Epidermal melanocyte (primary cell): ENCODE measurements at regions not wholly inside any gene's neighbourhood (a gene's known extent, or its start where the extent isn't known, plus 50 kb on each side); places are given as distances from the start of the nearest gene placed in this dataset.

Experiments used
- DNase-seq: peaks from one replicate; pipeline ENCODE4 v3.0.0; 2011; ENCODE audit warnings: low spot score; ENCODE audit not compliant: insufficient read length

DNA sequence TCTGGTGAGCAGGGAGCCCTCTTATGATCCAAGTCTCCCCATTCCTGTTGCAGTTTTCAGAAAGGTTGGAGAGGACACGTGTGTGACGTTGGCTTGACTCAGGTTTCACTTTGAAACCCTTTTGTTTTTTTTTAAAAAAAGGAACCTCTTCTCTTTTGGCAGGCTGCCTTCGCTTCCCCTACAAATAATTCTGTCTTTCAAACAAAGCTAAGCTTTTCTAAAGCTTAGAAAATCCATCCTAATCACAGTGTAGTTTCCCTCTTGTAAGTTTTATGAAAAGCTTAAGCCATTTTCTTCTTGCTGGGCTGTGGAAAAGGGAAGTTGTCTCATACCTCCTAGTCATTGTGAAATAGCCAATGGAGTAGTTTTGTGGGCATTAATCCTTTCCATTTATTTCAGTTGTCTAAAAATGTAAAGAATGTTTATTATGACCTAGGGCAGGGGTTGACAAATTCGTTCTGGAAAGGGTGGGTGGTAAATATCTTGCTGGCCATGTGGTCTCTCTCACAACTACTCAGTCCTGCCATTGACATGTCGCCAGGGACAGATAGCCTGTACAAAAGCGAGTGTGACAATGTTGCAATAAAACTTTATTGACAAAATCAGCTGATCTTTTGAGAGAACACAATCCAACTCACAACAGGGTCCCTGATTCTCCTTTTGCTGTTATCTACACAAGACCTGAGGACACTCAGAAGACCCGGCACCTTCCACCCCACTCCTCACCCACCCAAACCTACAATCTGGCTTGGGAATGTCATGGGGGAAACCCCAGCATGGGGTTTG, 878.8 kb downstream of the RNF144A start:
- DNase-seq: no peak

DNA sequence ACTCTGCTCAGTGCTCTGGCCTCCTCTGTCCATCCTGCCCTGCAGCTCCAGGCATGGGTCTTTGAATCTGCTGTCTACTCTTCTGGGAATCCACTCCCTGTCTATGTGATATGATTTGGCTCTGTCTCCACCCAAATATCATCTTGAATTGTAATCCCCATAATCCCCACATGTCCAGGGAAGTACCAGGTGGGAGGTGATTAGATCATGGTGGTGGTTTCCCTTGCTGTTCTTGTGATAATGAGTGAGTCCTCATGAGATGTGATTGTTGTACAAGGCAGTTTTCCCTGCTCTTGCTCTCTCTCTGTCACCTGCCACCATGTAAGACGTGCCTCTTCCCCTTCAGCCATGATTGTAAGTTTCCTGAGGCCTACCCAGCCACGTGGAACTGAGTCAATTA, 881.8 kb upstream of the ID2 start:
- DNase-seq: no peak

GRCh38 chr2:7801212-7801611, 880.6 kb upstream of the ID2 start:
- no peak for DNase-seq

- no peak for DNase-seq
Observed at GRCh38 chr2:7803515-7803914, 878.3 kb upstream of the ID2 start.

- no peak for DNase-seq
Observed at GRCh38 chr2:7809640-7810039, 872.2 kb upstream of the ID2 start.

GRCh38 chr2:7811073-7811472, 870.8 kb upstream of the ID2 start:
- DNase-seq: no peak

DNA sequence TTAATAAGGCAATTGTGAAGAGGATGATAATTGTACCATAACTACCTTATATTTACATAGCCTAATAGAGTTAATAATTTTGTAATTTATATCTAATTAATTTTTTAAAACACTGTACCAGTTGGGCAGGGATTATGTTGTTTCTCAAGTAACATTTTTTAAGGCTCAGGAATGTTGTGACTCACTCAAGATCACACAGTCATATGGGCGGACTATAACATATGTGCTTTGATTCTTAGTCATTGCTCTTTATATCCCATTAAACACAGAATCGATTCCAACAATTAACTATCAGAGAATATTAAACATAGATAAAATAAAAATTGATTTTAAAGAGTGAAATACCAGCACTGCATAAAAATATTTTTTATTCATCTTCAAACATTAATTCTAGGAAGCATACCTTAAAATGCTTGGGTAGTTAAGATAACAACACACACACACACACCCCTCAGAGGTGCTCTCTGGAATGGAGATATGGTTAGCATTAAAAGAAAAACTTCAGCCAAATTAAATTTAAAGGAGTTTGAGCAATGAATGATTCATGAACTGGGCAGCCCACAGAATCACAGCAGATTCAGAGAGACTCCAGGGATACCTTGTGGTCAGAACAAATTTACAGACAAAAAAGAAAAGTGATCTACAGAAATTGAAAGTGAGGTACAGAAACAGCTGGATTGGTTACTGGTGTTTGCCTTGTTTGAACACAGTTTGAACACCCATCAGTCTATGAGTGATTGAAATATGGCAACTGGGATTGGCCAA, 869.4 kb upstream of the ID2 start:
- no peak for DNase-seq

DNA sequence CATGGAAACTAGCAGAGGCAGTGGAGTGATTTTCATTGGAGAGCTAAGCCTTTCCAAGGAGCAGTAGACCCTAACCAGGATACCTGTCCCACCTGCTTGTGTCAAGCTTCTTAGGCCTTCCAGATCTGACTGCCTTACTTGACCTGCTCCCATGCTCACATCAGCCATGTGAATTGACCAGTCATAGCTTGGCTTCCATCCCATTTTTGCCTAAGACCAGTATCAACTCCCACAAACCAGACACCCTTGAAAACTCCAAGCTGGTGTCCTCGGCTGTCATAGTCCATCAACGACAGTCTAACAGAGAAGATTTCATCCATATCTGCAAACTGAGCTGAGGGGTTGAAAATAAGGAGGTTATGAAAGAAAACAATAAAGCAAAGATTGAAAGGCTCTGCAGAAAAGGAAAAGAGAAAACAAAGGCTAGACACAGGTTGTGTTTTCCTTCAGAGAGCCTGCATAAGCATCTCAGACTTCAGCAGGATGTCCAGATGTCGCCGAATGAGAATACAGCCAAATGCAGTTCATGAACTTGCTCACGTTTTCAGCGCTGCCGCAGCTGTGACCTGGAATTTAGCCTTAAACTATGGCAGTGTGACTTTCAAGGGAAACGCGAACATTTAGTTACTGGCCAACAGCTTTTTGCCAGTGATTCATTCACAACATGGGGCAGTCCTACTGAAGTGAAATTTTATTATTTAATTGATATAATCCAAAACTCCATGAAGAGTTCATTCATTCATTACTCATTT, 868.1 kb upstream of the ID2 start:
- no peak for DNase-seq

- DNase-seq: no peak
Observed at GRCh38 chr2:7815726-7816125, 866.1 kb upstream of the ID2 start.

DNA sequence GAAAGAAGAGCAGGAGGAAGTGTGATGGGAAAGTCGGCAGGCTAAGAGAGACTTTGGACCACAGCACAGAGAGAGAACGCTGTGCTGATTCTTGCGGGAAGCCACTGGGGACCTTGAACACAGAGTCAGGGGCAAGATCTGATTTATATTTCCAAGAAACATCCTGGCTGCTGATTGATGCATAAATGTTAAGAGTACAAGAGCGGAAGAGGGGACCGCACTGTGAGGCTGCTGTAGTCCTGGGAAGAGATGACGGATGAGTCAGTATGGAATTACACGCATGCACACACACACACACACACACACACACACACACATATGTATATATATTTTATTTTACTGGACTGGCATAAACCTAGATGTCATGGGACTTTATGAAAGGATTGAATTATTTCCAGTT, 865.6 kb upstream of the ID2 start:
- no peak for DNase-seq

- DNase-seq: no peak
Observed at GRCh38 chr2:7816944-7817343, 864.9 kb upstream of the ID2 start.

DNA sequence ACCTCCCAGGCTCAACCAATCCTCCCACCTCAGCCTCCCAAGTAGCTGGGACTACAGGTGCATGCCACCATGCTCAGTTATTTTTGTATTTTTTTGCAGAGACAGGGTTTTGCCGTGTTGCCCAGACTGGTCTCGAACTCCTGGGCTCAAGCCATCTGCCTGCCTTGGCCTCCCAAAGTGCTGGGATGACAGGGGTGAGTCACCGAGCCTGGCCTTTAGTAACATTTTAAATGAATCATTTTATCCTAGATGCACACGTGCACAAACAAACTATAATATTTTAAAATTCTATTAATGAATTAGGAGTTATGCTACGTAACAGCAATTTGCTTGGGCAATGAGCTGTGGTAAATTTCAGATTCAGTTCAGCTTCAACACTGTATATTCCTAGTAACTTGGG, 862.5 kb upstream of the ID2 start:
- DNase-seq: no peak

DNA sequence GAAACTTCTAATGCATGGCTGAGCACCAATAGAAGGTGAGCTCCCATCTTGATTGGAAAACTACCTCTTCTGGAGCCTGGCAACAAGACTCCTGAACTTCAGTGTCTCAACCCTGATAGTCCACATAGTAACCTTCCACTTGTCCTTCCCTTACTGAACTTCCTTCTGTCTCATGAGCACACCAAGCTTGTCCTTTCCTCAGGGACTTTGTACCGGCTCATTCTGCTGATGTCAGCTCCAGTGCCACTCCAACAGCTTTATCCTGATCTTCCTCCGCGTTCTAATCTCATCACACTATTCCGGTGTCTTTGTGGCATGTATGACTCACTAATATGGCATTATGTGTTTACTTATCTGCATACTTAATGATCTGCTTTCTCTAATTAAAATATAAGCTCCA, 862.0 kb upstream of the ID2 start:
- DNase-seq: no peak

GRCh38 chr2:7824211-7824610, 857.6 kb upstream of the ID2 start:
- DNase-seq: no peak

GRCh38 chr2:7825591-7826312, 856.1 kb upstream of the ID2 start:
- no peak for DNase-seq

- DNase-seq: no peak
Observed at GRCh38 chr2:7826656-7827055, 855.2 kb upstream of the ID2 start.

GRCh38 chr2:7829241-7829640, 852.6 kb upstream of the ID2 start:
- no peak for DNase-seq

- no peak for DNase-seq
Observed at GRCh38 chr2:7830616-7831015, 851.2 kb upstream of the ID2 start.

DNA sequence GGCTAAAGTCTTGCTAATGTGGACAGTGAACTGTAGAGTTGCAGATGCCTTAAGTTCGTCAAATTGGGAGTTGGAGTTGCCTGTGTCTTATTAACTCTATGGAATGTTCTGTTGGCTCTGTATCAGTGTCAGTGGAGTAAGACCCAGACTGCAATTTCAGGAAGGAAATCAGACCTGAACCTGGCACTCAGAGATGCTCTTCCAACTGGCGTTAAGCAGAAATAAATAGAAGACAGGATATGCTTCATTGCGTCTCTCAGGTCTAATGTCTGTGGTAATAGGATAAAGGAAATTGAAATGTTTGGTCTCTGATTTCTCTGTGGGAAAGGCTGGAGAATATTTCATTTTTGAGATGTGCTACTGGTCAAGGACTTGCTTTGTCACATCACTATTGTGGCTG, 846.7 kb upstream of the ID2 start:
- DNase-seq: no peak

DNA sequence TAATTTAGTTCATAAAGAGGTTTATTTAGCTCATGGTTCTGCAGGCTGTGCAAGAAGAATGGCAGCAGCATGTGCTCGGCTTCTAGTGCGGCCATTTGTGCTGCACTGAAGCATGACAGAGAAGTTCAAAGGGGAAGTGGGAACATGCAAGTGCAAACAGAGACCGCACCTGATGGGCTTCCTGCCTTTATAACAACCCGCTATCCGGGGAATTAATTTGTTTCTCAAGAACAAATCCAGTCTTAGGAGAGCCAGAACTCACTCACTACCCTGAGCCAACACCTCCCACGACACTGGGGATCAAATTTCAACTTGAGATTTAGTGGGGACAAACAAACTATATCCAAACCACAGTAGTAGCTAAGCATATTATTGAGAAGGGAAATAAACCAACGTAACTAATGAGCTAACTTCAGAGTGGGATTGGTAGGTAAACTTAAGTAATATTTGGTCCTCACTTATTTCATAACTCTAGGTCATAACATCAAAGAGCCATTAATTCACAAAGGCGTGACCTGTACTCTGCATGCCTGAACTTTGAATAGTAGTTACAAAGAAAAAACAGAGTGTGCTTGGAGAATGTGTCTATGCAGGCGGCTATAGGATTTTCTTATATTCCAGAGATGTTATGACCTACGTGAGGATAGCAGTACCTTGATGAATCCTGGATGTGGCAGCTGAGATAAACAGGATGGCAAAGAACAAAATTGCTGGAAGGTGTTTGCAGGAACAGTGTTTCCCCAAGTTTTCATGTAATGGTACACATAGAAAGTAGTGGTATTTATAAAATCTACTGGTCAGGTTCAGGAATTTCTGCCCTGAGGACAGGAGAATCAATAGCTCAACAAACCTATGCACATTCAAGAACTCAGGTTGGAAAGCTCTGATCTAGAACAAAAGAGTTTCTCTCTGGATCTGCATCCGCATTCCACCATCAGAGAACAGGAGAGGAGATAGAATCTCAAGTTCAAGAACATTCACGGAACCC, 845.9 kb upstream of the ID2 start:
- DNase-seq: no peak
